Esophagus squamous epithelium (tissue), 5 donors: ENCODE measurements at regions not wholly inside any gene's neighbourhood (a gene's known extent, or its start where the extent isn't known, plus 50 kb on each side); places are given as distances from the start of the nearest gene placed in this dataset.

Source experiments
- DNase-seq: peaks from one replicate; lab custom pipeline; 2025; lab: John Stamatoyannopoulos, UW
- H3K27ac ChIP-seq, 4 donors: fragments of 200-600 bp; sonication (generic); one replicate each; pipeline ENCODE4 v1.5.1; 2016 to 2019; ENCODE audit warnings: mild to moderate bottlenecking in 1 of 4
- H3K27me3 ChIP-seq, 4 donors: fragments of 200-600 bp; sonication (generic); 1 replicate in 3 of 4; 2 replicates in 1 of 4; pipeline versions ENCODE4 v1.5.1 to v1.6.0; 2017 to 2021; ENCODE audit warnings: antibody characterized with exemption in 1 of 4
- H3K36me3 ChIP-seq, 3 donors: fragments of 200-600 bp; sonication (generic); one replicate each; pipeline ENCODE4 v1.5.1; 2016 to 2019
- H3K4me1 ChIP-seq, 3 donors: fragments of 200-600 bp; sonication (generic); one replicate each; pipeline ENCODE4 v1.5.1; 2017 to 2019
- H3K4me3 ChIP-seq, 4 donors: fragments of 200-600 bp; sonication (generic); 1 replicate in 3 of 4; 2 replicates in 1 of 4; pipeline ENCODE4 v1.5.1; 2016 to 2019; ENCODE audit warnings: mild to moderate bottlenecking in 2 of 4, moderate library complexity in 1 of 4
- H3K9me3 ChIP-seq, 3 donors: fragments of 200-600 bp; sonication (generic); one replicate each; pipeline ENCODE4 v1.5.1; 2016 to 2019
- POLR2A ChIP-seq, 4 donors: fragments of 450-650 bp; IDR thresholded peaks; one replicate each; pipeline ENCODE4 v1.6.1; 2017; ENCODE audit warnings: antibody characterized with exemption in 4 of 4, mild to moderate bottlenecking in 4 of 4, moderate library complexity in 3 of 4
- WGBS, 2 donors: methylation state at CpG; one replicate each; pipeline ENCODE4 v1.1.5; 2018; 5-methylcytosine and 5-hydroxymethylcytosine counted together
- intact Hi-C: fragments of 100-400 bp; cut with DNase I; formaldehyde crosslinking; loops from one replicate; pipeline ENCODE4 v1.15.0; 2022
- TF ChIP-seq, protein P1 (sequence below), 6 experiments: fragments of 450-650 bp in 4 of 6; fragments of 200-600 bp in 2 of 6; sonication (generic) in 2 of 6; IDR thresholded peaks; one replicate each; pipeline ENCODE4 v1.5.1; 2016 to 2019; ENCODE audit warnings: antibody characterized with exemption in 6 of 6, mild to moderate bottlenecking in 4 of 6, moderate library complexity in 4 of 6
- donor health status: DM: yes; HTN: yes; CAD: no.

DNA sequence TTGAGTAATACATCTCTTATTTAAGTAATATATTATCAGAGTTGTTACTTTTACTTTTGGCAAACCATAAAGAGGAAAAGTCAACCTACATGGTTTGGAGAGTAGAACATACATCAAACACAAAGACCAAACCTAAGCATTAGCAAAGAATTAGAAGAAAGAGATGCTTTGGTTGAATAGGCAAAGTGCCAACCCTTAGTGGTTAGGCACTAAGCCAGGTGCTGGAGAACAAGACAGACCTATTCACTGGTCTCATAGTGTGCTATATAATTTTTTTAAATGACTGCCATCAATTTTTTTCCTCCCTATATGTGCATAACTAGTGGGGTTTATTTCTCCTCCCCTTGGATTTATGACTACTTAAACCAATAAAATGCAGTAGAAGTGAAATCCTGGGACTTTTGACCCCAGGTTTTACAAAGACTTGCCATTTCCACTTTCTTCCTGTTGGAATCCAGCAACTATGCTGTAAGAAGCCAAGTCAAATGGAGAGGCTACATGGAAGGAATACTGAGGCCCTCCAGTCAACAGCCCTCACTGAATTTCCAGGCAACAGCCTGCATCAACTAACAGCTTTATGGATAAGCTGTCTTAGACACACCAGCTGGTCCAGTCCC, 69.8 kb upstream of the HAO2 start:
- Histone ChIP-seq H3K27ac (no peak overlapping the region), H3K9me3 (no peaks in the 10 kb centered on the region), H3K4me3 (no peak overlapping the region), H3K27me3 (peaks cover 0 to 20% (median 0%) of the 10 kb centered on the region in 4 donors), H3K36me3 (no peaks in the 10 kb centered on the region), H3K4me1 (no peaks in the 10 kb centered on the region)
- intact Hi-C loops, result no loop called here
- DNase-seq, result no peak
- TF ChIP-seq, protein P1, sequence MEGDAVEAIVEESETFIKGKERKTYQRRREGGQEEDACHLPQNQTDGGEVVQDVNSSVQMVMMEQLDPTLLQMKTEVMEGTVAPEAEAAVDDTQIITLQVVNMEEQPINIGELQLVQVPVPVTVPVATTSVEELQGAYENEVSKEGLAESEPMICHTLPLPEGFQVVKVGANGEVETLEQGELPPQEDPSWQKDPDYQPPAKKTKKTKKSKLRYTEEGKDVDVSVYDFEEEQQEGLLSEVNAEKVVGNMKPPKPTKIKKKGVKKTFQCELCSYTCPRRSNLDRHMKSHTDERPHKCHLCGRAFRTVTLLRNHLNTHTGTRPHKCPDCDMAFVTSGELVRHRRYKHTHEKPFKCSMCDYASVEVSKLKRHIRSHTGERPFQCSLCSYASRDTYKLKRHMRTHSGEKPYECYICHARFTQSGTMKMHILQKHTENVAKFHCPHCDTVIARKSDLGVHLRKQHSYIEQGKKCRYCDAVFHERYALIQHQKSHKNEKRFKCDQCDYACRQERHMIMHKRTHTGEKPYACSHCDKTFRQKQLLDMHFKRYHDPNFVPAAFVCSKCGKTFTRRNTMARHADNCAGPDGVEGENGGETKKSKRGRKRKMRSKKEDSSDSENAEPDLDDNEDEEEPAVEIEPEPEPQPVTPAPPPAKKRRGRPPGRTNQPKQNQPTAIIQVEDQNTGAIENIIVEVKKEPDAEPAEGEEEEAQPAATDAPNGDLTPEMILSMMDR (IDR thresholded peaks at IDR 0.05), result no peak
- TF ChIP-seq POLR2A (IDR thresholded peaks at IDR 0.05), result no peak

DNA sequence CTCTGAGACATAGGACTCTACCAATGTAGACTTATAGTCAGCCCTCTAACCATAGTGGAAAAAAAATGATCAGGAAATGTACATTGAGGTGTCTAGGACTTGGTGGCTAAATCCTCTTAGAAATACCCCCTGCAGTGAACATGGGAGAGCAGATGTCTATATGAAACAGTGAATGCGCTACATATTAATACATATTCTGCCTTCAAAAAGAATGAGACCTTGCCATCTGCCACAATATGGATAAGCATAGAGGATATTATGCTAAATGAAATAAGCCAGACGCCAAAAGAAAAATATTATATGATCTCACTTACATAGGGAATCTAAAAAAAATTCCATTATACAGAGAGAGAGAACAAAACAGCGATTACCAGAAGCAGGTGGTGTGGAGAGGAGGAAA, 66.6 kb upstream of the HAO2 start:
- intact Hi-C loops, result no loop called here
- Histone ChIP-seq H3K4me1 (no peaks in the 10 kb centered on the region), H3K9me3 (no peaks in the 10 kb centered on the region), H3K27me3 (peaks cover 0 to 20% (median 0%) of the 10 kb centered on the region in 4 donors), H3K36me3 (no peaks in the 10 kb centered on the region), H3K27ac (no peak overlapping the region), H3K4me3 (no peak overlapping the region)
- DNase-seq, result no peak
- TF ChIP-seq, protein P1 (IDR thresholded peaks at IDR 0.05), result no peak
- no peak for TF ChIP-seq POLR2A (IDR thresholded peaks at IDR 0.05)
- WGBS, 2 donors, result 87 to 89% methylated on average over 3 of the region's 3 CpGs

DNA sequence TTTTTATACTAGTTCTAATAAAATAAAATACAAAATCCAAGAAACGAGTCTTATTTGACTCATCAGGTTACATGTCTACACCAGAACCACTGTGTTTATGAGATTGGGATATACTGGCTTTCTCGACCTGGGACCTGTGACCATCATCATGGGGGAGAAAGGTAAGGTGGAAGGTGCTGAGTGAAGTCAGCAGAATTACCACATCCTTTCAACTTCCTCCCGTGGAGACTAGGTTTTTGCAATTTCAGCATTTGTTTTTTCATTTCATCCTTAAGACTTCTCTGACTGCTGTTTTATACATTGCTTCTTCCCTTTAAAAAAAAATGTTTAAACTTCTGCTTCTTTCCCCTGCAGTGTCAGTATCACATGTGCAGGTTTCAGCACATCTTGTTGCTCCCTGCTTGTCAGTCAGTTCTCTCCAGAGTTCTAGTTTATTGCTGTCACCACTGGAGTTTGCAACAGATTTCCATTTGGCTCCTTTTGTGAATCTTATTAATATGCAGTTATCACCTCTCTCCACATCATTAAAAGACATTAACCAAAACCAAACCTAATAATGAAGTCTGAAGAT, 60.4 kb upstream of the HAO2 start:
- no peaks in the 10 kb centered on the region for H3K36me3 ChIP-seq
- TF ChIP-seq, protein P1 (IDR thresholded peaks at IDR 0.05), result no peak
- no peak for TF ChIP-seq POLR2A (IDR thresholded peaks at IDR 0.05)
- 41 to 47% methylated on average over 3 of the region's 3 CpGs for WGBS, 2 donors

DNA sequence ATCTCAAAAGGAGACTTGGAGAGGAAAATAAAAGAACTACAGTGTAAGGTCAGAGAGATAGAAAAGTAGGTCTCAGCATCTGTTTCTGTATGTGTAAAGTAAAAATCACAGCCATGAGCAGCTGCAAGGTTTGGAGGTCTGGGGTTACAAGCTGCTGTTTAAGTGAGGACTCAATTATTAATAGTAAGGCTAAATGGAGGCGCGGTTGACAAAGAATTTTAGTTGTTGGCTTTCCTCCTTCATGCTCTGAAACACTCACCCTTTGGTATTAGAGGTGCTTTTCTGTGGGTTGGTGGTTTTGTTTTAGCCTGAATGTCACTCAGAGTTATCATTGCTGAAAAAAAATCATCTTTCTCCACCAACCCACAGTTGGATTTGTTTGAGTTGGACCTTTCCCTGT, 59.8 kb upstream of the HAO2 start:
- 84 to 85% methylated on average over 2 of the region's 2 CpGs for WGBS, 2 donors
- Histone ChIP-seq H3K36me3 (no peaks in the 10 kb centered on the region), H3K27ac (no peak overlapping the region), H3K4me1 (no peaks in the 10 kb centered on the region), H3K27me3 (no peaks in the 10 kb centered on the region), H3K9me3 (no peaks in the 10 kb centered on the region), H3K4me3 (no peak overlapping the region)
- DNase-seq, result no peak
- no peak for TF ChIP-seq POLR2A (IDR thresholded peaks at IDR 0.05)
- TF ChIP-seq, protein P1 (IDR thresholded peaks at IDR 0.05), result no peak
- intact Hi-C loops, result no loop called here

More for the DNA sequence above, 60.4 kb upstream of the HAO2 start:
- no peaks in the 10 kb centered on the region for H3K27me3 ChIP-seq
- intact Hi-C loops, result no loop called here
- no peak overlapping the region for H3K4me3 ChIP-seq
- H3K4me1 ChIP-seq, result no peaks in the 10 kb centered on the region
- no peak for DNase-seq
- H3K27ac ChIP-seq, result no peak overlapping the region
- H3K9me3 ChIP-seq, result no peaks in the 10 kb centered on the region

DNA sequence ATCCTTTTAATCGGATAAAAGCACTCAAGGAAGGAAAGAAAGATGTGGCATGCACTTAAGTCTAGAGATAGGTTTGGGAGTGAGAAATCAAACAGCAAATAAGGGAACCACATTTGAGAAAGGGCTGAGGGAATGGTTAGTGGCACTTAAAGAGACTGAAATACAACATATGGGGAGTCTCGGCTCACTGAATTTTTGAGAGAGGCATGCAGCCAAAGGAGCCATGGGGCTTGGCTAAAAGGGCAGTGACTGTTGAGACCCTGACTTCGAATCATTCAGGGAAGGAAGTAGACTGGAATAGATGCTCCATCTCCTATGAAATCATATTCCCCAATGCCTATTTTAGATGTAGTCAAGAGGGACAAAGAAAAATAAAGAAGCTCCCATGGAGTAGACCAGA, 58.3 kb upstream of the HAO2 start:
- H3K4me3 ChIP-seq, result no peak overlapping the region
- no peak overlapping the region for H3K27ac ChIP-seq
- H3K36me3 ChIP-seq, result no peaks in the 10 kb centered on the region
- TF ChIP-seq, protein P1 (IDR thresholded peaks at IDR 0.05), result no peak
- TF ChIP-seq POLR2A (IDR thresholded peaks at IDR 0.05), result no peak
- no peaks in the 10 kb centered on the region for H3K9me3 ChIP-seq
- no peaks in the 10 kb centered on the region for H3K27me3 ChIP-seq
- H3K4me1 ChIP-seq, result no peaks in the 10 kb centered on the region
- WGBS, 2 donors, result 48 to 68% methylated on average over 3 of the region's 3 CpGs
- intact Hi-C loops, result no loop called here
- DNase-seq, result no peak
